HG03025 (cell line): ENCODE measurements at regions not wholly inside any gene's neighbourhood (a gene's known extent, or its start where the extent isn't known, plus 50 kb on each side); places are given as distances from the start of the nearest gene placed in this dataset.

Source experiments
- ATAC-seq: cut with Tn5 transposase; IDR thresholded peaks from one replicate; pipeline ENCODE4 v1.9.1; 2021; ENCODE audit warnings: mild to moderate bottlenecking, moderate library complexity; ENCODE audit not compliant: unreplicated experiment, low FRiP score

DNA sequence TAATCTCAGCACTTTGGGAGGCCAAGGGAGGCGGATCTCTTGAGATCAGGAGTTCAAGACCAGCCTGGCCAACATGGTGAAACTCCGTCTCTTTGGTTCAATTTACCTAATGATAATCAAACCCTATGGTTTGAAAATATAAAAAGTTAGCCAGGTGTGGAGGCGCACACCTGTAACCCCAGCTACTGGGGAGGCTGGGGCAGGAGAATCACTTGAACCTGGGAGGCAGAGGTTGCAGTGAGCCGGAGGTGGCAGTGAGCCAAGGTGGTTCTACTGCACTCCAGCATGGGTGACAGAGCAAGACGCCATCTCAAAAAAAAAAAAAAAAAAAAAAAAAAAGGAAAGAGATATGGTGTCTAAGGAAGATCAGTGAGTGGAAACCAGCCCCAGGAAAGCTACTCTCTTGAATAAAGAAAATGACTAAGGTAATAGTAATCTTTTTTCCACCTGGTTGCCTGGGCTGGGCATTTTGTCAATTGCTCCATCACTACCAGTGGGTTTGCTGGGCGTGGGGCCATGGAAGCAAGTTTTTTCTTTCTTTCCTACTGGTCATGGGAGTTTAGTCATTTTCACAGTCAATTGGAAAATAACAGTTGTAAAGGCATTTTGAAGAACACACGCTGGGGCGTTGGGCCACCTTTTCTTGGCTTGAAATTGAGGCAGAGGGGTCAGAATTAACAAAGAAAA, 387.6 kb upstream of the RGMA start:
- no peak for ATAC-seq

DNA sequence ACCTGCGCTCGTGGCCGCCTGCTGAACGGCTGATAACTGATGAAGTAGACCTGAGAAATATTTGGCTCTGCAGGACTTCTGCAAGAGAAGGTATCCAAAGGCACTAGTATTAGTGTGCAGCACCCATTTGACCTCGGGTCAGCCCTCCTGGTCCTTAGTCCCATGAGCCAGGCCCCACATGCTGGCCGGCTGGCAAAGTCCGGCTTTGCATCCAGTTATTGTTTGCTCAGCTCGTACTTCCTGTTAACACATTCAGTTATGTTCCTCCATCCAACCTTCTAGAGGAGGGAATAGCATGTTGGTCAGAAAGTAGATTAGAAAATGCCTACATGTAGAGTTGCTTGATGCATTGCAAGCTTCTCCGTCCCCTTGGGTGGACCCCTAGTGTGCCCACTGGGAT, 385.7 kb upstream of the RGMA start:
- ATAC-seq = no peak

DNA sequence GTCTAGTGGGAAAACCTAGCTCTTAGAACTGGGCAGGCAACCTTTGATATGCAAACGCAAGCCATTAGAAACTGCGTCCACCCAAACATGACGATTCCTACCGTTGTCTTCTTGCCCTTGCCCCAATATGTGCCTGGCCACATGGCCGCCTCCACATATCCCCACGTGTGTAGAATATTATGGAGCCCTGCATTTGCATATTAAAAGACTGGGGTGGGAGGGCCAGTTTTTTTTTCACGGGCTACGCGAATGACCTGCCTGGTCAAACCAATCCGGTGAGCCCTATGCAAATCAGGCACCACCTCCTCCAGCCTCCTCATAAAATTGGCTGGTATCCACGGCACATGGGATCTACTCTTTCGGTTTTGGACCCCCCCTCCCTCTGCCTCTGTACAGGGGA, 381.0 kb upstream of the RGMA start:
- ATAC-seq = no peak

DNA sequence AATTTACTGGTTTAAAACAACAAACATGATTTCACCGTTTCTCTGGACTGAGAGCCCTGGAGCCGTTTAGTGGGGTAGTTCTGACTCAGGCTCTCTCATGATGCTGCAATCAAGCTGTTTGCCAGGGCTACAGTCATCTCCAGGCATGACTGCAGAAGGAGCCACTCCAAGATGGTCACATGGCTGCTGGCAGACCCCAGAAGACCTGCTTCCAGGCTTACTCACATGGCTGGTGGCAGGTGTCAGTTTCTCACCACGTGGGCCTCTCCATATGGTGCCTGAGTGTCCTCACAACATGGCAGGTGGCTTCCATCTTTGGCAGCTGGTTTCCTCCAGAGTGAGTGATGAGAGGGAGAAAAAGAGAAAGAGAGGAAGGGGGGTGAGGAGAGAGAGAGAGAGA, 378.3 kb upstream of the RGMA start:
- ATAC-seq = no peak

DNA sequence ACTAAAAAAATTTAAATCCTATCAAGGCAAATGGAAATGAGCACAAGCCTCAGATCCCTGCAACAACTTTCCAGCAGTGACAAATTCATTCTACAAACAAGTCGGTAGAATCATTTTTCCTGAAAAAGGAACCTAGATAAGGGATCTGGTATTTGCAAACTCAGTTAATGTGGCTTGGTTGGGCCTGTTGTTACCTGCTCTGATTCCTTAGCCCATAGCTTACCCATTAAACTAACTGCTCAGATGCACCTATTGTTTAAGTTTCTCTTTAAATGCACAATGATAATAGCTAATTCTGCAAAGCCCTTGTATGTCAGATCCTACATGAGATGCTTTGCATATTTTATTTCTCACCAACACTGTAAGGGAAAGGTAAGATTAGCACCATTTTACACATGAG, 377.4 kb upstream of the RGMA start:
- no peak for ATAC-seq

DNA sequence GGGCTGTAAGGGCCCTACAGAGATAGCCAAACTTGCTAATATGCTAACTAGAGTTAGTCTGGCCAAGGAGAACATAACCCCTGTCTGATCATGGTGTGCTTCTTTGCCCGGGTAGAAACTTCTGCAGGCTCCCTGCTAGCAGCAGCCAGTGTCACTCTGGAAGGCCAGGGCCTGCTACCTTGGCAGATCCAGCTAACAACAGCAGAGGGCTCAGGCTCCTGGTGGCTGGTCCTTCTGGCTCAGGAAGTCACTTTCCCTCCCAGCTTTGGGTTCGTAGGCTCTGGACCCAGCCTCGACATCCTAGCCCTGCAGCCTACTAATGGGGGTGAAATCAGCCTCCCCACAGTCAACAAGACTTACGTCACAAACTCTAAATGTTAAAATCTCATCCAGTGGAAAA, 373.7 kb upstream of the RGMA start:
- ATAC-seq = no peak

DNA sequence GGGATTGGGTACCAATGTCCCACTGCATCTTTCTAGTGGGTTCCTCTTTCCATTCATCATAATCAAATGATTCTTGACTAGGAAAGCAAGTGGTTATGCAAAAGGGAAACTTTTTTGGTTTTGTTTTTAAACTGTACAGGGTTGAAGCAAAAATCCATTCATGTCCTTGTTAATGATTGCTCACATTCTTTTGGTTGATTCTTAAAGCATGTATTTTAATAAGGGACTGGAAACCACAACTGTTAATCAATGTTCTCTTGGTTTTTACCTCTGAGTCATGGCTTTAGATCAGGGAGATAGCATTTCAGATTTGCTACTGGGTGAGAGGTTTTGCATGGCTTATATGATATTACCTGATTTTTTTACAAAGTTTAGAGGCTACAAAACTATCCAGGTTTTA, 371.7 kb upstream of the RGMA start:
- no peak for ATAC-seq

DNA sequence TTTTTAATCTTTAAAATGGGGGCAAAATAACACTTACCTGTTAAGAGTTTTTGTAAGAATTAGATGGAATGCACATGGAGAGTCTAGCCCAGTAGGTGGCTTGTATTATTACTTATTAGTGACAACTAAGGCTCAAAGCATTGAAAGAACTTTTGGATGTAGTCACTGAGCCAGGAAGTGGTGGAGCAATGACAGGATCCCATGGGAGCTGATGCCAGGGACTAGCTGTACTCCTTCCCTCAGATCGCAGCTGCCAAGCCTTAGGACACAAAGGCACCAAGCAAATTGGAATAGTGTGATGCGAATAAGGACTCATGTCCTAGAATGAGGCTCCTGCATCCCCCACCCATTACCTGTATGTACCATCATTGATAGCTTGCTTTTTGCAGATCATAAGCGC, 370.4 kb upstream of the RGMA start:
- no peak for ATAC-seq

DNA sequence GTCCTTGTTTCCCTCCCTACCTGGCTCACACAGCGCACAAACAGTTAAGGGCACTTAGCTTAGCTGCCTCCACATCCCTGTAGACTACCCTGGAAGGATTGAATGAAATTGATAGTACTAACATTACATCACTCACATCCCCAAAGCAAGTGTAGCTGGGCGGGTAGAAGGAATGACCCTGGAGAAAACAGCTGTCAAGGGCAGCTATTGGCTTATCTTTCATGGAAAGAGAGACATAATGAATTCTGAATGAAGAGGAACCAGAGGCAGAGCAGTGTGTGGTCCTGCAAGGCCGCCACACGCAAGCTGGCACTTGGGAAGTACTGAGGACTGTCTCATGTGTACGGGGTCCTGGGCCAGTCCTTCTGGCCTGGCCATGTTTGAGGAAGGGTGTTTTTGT, 369.6 kb upstream of the RGMA start:
- ATAC-seq = no peak

DNA sequence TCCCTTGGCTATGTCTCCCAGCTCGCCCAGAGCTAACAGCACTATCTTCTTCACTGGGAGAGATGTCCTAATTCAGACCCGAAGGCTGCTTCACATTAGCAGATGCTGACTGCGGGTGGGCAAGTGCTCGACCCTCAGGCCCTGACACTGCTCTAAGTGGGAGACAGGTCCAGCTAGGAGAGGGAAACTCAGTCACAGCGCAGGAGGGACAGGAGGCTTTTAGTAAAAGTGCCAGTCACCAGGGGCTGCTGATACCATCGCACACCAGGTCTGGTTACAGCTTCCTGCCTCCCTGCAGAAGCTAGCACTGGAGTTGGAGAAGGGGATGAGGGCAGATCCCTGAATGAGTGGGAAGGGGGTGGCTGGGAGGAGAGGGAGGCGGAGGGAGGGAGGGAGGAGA, 365.8 kb upstream of the RGMA start:
- no peak for ATAC-seq

DNA sequence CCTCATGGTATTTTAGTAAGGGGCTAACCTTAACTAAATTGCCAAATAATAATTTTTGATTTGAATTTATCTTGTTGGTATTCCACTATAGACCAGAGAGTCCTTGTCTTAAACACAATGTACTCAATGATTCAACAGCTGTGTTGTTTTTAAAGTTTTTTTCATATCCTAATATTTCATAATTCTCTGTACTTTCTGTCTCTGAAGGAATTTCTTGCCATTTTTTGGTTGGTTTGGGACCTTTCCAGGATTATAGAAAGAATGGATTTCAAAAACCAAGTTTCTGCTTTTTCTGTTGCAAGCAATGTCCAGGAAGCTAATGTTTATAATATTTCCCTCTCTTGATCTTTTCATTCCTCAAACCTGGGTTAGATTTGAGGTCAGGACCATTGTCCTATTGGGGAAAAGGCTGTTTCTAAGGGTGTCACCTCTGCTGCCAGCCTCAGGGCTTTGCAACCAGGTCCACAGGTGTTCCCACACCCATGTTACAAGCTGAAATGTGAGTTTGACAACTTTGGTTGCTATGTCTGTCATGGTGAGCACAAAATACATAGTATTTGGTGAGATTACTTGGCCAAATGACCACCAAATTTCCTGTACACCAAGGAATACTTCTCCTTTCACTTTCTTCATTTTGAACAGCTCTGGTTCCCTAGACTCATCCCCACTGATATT, 363.7 kb upstream of the RGMA start:
- no peak for ATAC-seq

DNA sequence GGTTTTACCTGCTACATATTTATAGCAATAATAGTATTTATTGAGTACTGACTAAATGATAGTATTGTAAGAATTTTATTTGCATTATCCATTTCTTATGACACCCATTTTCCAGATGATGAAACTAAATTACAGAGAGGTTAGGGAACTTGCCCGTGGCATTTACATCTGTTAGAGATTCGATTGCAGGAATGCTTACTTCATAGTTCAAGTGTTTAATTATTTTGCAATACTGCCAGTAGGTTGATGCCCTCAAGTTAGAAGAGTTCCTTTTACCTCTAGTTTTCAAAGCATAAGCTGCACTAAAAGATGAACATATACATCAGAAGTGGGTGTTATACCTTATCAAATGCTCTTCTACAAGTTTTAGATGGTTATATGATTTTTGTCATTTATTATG, 362.8 kb upstream of the RGMA start:
- no peak for ATAC-seq

DNA sequence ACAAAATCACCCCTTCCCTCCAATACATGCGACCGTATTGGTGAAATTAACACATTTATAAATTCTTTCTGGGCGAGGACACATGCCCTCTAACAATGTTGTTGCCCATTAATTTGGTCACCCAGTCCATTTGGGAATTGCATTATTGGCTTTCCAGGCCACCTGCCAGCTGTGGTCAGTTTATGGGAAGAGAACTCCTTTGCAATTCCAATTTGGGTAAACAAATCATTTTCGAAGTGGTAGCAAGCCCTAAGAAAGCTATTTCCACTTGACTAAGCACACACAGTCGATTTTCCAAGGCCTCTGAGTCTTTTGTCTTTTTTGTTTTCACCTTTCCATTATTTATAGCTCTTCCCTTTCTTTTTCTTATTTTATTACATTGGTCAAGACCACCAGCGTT, 362.3 kb upstream of the RGMA start:
- ATAC-seq = no peak

DNA sequence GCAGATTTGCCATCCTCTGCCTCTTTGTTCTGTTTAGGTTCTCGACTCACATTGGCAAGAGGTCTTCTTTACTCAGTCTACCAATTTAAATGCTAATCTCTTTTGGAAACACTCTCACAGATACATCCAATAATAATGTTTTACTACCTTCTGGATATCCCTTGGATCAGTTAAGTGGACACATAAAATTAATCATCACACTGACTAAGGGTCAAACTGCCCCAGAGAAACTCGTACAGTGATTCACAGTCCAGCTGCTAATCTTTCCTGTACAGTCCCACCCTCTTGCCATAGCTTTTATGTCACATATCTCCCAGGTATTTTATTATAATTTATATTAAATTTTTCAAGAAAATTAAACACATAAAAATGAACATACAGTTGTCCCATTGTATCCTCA, 360.8 kb upstream of the RGMA start:
- ATAC-seq = no peak

DNA sequence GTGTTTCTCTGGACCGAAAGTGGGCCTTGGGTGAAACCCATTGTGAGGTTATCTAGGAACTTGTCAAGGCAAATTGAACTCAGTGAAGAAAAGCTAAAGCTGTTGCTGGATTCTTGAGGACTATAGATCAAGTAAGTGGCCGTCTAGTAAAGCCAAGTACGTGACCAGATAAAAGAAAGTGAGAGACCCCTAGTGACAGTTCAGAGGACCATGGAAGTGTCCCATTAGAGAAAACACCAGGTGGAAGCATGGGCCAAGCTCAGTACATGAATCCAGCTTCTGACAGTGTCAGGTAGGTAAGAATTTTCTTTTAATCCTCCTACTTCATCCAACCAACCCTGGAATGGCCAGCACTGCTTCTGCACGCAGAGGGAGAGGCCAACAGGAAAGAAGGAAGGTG, 349.3 kb upstream of the RGMA start:
- ATAC-seq = no peak

DNA sequence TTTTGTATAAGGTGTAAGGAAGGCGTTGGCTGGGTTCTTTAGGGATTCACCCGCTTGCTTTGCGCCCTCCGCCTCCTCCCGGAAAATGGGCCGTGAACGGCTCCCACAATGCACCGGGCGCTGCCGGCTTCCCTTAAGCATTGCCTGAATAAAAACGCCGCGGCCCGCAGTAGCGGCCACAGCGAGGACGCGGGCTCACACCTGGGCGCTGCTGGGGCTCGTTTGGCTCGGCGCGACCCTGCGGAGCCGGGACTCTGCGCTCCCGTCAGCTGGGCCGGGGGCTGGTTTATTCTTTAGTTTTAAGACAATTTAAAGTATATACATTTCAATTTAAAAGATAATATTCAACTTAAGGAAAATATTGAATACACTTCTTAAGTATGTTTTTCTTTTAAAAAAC, 343.5 kb upstream of the RGMA start:
- ATAC-seq = no peak

DNA sequence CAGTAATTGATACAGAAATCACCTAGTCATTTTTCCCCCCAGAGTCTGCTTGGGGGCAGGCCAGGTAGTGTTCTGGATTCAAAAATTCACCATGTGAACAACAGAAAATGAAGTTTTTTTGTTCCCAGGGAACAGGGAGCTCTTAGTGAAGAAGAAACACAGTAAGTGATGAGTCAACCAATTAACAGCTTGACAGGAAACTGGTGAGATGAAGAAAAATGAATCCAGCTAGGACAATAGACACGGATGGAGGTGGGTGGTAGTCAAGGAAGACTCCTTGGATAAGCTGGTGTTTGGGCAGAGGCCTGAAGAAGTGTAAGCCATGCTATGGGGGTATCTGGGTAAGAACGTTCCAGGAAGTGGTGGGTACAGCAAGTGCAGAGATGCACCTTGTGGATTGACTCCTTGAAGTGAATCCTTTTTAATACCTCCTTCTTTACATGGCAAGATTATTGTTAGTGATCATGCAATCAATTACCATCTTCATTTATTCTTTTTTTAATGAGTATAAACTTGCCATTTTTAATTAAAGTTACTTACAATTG, 339.9 kb upstream of the RGMA start:
- no peak for ATAC-seq

DNA sequence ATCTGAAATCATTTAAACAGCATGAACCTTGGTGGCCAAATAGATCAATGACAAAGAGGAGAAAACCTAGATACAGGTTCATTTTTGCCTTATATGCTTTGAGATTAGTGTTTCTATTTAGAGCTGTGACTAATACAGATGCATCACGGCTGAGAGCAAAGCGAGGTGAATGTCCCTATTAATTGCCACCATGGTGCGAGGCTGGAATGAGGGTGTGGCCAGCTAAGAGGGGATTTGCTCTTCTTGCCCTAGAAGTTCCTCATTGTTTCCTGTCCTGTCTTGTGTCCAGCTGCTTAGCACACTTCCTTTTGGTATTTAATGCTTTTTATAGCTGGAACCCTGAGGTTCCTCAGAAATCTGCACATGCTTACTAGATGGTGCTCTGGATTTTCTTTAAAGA, 339.1 kb upstream of the RGMA start:
- no peak for ATAC-seq

DNA sequence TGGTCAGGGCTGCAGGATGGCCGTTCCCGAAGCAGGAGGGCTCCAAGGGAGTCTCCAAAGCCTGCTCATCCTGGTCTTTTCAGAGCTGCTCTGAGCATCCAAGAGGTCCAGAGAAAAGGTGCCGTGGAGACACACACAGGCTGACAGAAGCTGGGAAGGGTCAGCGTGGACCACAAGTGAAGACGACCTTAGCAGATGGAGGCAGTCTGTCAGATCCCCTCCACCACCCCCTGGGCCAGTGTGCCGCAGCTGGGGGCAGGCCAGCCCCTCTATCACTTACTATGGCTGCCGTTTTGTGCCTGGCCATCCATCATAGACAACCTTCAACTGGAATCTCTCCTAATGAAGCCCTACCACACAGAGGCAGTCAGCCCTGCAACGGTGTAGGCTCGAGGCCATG, 335.1 kb upstream of the RGMA start:
- no peak for ATAC-seq

DNA sequence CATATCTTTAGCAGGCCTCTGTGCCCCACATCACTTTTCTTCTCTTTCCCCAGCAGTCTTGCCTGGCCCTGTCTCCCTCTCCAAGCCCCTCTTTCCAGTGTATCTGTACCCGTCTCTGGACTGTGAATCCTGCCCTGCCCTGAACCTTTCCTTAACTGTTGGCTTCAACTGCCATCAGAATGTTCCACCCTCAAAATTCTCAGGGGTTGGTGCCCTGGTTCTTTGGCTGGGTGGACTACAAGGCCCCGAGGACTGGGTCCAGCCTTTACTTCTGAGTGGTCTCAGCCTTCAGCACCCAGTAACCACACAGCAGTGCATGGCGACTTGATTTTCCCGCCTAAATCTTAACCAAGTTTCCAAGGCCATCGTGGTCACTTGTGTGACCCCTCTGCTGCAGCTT, 333.5 kb upstream of the RGMA start:
- no peak for ATAC-seq

DNA sequence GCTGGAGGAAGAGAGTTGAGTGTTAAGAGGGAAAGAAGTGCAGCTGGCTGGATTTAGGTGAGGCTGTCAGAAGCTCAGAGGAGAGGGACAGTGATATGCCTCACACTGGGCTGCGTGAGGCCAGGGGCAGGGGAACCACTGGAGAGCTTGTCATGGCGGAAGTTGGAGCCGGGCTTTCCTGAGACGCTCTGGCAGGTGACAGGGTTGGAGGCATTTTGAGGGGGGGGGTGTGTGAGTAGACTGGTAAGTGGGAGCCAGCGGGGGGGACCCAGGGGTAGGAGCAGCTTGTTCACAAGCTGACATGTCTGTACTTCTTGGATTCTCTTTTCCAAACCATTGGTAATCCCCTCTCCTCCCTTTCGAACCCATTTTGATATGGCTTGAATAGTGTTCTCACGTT, 331.5 kb upstream of the RGMA start:
- no peak for ATAC-seq

DNA sequence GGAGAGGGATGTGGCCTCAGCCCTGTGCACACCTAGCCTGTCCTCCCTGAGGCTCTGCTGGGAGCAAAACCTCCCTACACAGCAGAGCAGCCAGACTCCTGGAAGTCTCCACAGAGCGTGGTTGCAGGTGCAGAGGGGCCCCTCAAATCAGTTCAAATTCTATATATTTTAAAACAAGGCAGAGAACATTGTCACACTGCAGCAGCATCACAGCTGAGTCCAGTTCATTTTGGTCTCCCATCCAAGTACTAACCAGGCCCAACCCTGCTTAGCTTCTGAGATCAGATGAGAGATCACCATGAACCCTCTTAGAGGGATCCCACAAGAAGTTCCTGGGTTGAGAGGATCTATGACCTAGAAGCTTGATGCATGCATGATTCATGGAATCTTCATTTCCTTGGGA, 331.0 kb upstream of the RGMA start:
- ATAC-seq = no peak
